ENCODE measurements at regions not wholly inside any gene's neighbourhood (a gene's known extent, or its start where the extent isn't known, plus 50 kb on each side); places are given as distances from the start of the nearest gene placed in this dataset.
A peak's percentile ranks its signal among the peaks of the same experiment; 100 is the strongest.

- no peak for DNase-seq (ENCODE audit: low read depth in 3 of 3)
Observed at GRCh38 chr5:135204151-135204600, 170.1 kb upstream of the PITX1 start.

GRCh38 chr5:135203593-135204036 lies 169.6 kb upstream of the PITX1 start:
- no peak for DNase-seq (ENCODE audit: low read depth in 3 of 3)

GRCh38 chr5:135203019-135203418 lies 169.0 kb upstream of the PITX1 start:
- DNase-seq (ENCODE audit: low read depth in 3 of 3), result no peak

- no peak for DNase-seq (ENCODE audit: low read depth in 3 of 3)
Observed at GRCh38 chr5:135199919-135200318, 165.9 kb upstream of the PITX1 start.

- no peak for DNase-seq (ENCODE audit: low read depth in 3 of 3)
Observed at GRCh38 chr5:135196483-135196882, 162.5 kb upstream of the PITX1 start.

GRCh38 chr5:135195270-135195608 lies 161.2 kb upstream of the PITX1 start:
- no peak for DNase-seq (ENCODE audit: low read depth in 3 of 3)

- no peak for DNase-seq (ENCODE audit: low read depth in 3 of 3)
Observed at GRCh38 chr5:135194573-135195269, 160.7 kb upstream of the PITX1 start.

GRCh38 chr5:135194126-135194488 lies 160.1 kb upstream of the PITX1 start:
- DNase-seq (ENCODE audit: low read depth in 3 of 3), result no peak

GRCh38 chr5:135193213-135194125 lies 159.4 kb upstream of the PITX1 start:
- no peak for DNase-seq (ENCODE audit: low read depth in 3 of 3)

- DNase-seq (ENCODE audit: low read depth in 3 of 3), result no peak
Observed at GRCh38 chr5:135192351-135192750, 158.3 kb upstream of the PITX1 start.

GRCh38 chr5:135191084-135191826 lies 157.2 kb upstream of the PITX1 start:
- DNase-seq (ENCODE audit: low read depth in 3 of 3), result peak; percentile 53 to 64 (median 59)

GRCh38 chr5:135190416-135191083 lies 156.5 kb upstream of the PITX1 start:
- DNase-seq (ENCODE audit: low read depth in 3 of 3), result no peak

- DNase-seq (ENCODE audit: low read depth in 3 of 3), result no peak
Observed at GRCh38 chr5:135189024-135189423, 155.0 kb upstream of the PITX1 start.

GRCh38 chr5:135188233-135188914 lies 154.3 kb upstream of the PITX1 start:
- DNase-seq (ENCODE audit: low read depth in 3 of 3), result no peak

- DNase-seq (ENCODE audit: low read depth in 3 of 3), result no peak
Observed at GRCh38 chr5:135186662-135187522, 152.9 kb upstream of the PITX1 start.

GRCh38 chr5:135185481-135186065 lies 151.5 kb upstream of the PITX1 start:
- DNase-seq (ENCODE audit: low read depth in 3 of 3), result no peak

- no peak for DNase-seq (ENCODE audit: low read depth in 3 of 3)
Observed at GRCh38 chr5:135184646-135185045, 150.6 kb upstream of the PITX1 start.

- DNase-seq (ENCODE audit: low read depth in 3 of 3), result no peak
Observed at GRCh38 chr5:135183464-135183863, 149.4 kb upstream of the PITX1 start.

GRCh38 chr5:135182675-135183074 lies 148.6 kb upstream of the PITX1 start:
- DNase-seq (ENCODE audit: low read depth in 3 of 3), result no peak

GRCh38 chr5:135181653-135182052 lies 147.6 kb upstream of the PITX1 start:
- DNase-seq (ENCODE audit: low read depth in 3 of 3), result no peak

All from stimulated activated CD4-positive, alpha-beta T cell treated with anti-CD3 and anti-CD28 coated beads, TNF-alpha, amount 100 ng/mL, for 48 hours (primary cell).